ENCODE measurements at regions not wholly inside any gene's neighbourhood (a gene's known extent, or its start where the extent isn't known, plus 50 kb on each side); places are given as distances from the start of the nearest gene placed in this dataset.

DNA sequence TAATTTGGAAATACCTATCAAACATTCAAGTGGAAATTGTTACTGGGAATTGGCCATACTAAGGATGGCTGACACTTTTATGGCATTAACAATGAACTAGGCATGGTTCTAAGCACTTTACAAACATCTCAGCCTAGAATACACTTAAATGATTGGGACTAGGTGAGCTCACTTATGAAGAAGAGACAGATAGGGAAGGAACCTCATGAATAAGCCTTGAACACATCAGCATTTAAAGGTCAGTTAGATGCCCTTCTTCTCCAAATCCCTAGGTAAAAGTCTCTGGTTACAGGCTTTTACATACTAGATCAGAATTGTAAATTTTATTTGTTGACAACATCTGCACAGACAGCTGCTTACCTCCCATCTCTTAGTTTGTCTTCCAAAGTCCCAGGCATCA lies 488.6 kb downstream of the RMST start:
- Mint-ChIP-seq H3K27me3 (no peaks in the 10 kb centered on the region), H3K4me3 (no peak overlapping the region), H3K4me1 (no peaks in the 10 kb centered on the region), H3K9me3 (ENCODE audit: insufficient read depth) (peaks cover 2% of the 10 kb centered on the region), H3K27ac (no peak overlapping the region)
- Histone ChIP-seq H3K9me3 (ENCODE audit: control extremely low read depth in 1 of 3, control insufficient read depth in 2 of 3, insufficient read depth in 1 of 3, low read length in 2 of 3) (no peaks in the 10 kb centered on the region), H3K79me2 (ENCODE audit: control insufficient read depth, insufficient read depth, low read length) (no peaks in the 10 kb centered on the region), H2AFZ (ENCODE audit: insufficient read depth, low read depth, low read length, poor library complexity, severe bottlenecking) (no peak overlapping the region), H3K27me3 (replicated peaks in 1 of 4; ENCODE audit: control extremely low read depth in 1 of 4, control insufficient read depth in 3 of 4, insufficient read depth in 4 of 4, low read length in 3 of 4) (no peaks in the 10 kb centered on the region), H3K9ac (ENCODE audit: low read length) (no peak overlapping the region), H3K4me1 (ENCODE audit: control insufficient read depth in 2 of 2, insufficient read depth in 2 of 2, low read length in 2 of 2) (no peaks in the 10 kb centered on the region), H3K36me3 (replicated peaks in 1 of 2; ENCODE audit: control extremely low read depth in 1 of 2, control insufficient read depth in 1 of 2, extremely low read depth in 1 of 2, insufficient read depth in 2 of 2, low read length in 1 of 2) (no peaks in the 10 kb centered on the region), H3K27ac (ENCODE audit: low read length in 2 of 2) (no peak overlapping the region), H4K20me1 (ENCODE audit: control insufficient read depth, insufficient read depth, low read length, poor library complexity, severe bottlenecking) (no peaks in the 10 kb centered on the region), H3K4me3 (ENCODE audit: control extremely low read depth in 1 of 5, extremely low read depth in 1 of 5, insufficient read depth in 1 of 5, low read depth in 2 of 5, low read length in 4 of 5) (no peak overlapping the region), H3K4me2 (replicated peaks; ENCODE audit: low read depth, low read length, poor library complexity, severe bottlenecking) (no peak overlapping the region)
- ChIA-PET POLR2A (no interaction called here), CTCF (no interaction called here)
- ATAC-seq (ENCODE audit: low read depth) (no peak), DNase-seq (no peak)
- TF ChIP-seq, protein P1, sequence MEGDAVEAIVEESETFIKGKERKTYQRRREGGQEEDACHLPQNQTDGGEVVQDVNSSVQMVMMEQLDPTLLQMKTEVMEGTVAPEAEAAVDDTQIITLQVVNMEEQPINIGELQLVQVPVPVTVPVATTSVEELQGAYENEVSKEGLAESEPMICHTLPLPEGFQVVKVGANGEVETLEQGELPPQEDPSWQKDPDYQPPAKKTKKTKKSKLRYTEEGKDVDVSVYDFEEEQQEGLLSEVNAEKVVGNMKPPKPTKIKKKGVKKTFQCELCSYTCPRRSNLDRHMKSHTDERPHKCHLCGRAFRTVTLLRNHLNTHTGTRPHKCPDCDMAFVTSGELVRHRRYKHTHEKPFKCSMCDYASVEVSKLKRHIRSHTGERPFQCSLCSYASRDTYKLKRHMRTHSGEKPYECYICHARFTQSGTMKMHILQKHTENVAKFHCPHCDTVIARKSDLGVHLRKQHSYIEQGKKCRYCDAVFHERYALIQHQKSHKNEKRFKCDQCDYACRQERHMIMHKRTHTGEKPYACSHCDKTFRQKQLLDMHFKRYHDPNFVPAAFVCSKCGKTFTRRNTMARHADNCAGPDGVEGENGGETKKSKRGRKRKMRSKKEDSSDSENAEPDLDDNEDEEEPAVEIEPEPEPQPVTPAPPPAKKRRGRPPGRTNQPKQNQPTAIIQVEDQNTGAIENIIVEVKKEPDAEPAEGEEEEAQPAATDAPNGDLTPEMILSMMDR (IDR thresholded peaks at IDR 0.05) = no peak
- no peak for TF ChIP-seq EZH2 (IDR thresholded peaks at IDR 0.05; ENCODE audit: borderline replicate concordance, insufficient read depth, low read depth, low read length, poor library complexity, severe bottlenecking)
- intact Hi-C loops (cut with micrococcal nuclease) = no loop called here

DNA sequence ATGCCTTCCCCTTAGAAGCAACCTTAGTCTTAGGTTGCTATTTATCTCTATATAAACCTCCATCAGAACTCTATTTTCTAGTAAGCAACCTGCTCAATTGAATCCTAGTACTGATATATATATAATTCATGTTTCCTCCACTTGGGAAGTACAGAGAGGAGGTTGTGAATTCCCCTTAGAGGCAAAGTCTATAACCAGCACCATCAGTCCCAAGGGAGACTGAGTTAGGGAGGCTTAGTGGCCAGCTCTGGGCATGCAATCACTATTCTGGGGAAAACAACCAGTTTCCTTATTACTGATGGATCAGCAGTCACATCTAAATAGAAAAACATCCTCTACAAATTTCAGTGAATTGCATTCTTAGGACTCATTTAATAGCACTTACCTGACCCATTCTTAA lies 489.1 kb downstream of the RMST start:
- no peak for TF ChIP-seq EZH2 (IDR thresholded peaks at IDR 0.05; ENCODE audit: borderline replicate concordance, insufficient read depth, low read depth, low read length, poor library complexity, severe bottlenecking)
- TF ChIP-seq, protein P1 (IDR thresholded peaks at IDR 0.05) = no peak
- Histone ChIP-seq H3K27me3 (replicated peaks in 1 of 4; ENCODE audit: control extremely low read depth in 1 of 4, control insufficient read depth in 3 of 4, insufficient read depth in 4 of 4, low read length in 3 of 4) (no peaks in the 10 kb centered on the region), H3K4me2 (replicated peaks; ENCODE audit: low read depth, low read length, poor library complexity, severe bottlenecking) (no peak overlapping the region), H3K36me3 (replicated peaks in 1 of 2; ENCODE audit: control extremely low read depth in 1 of 2, control insufficient read depth in 1 of 2, extremely low read depth in 1 of 2, insufficient read depth in 2 of 2, low read length in 1 of 2) (no peaks in the 10 kb centered on the region), H3K9me3 (ENCODE audit: control extremely low read depth in 1 of 3, control insufficient read depth in 2 of 3, insufficient read depth in 1 of 3, low read length in 2 of 3) (no peaks in the 10 kb centered on the region), H2AFZ (ENCODE audit: insufficient read depth, low read depth, low read length, poor library complexity, severe bottlenecking) (no peak overlapping the region), H3K4me1 (ENCODE audit: control insufficient read depth in 2 of 2, insufficient read depth in 2 of 2, low read length in 2 of 2) (no peaks in the 10 kb centered on the region), H3K9ac (ENCODE audit: low read length) (no peak overlapping the region), H3K79me2 (ENCODE audit: control insufficient read depth, insufficient read depth, low read length) (no peaks in the 10 kb centered on the region), H3K4me3 (ENCODE audit: control extremely low read depth in 1 of 5, extremely low read depth in 1 of 5, insufficient read depth in 1 of 5, low read depth in 2 of 5, low read length in 4 of 5) (no peak overlapping the region), H4K20me1 (ENCODE audit: control insufficient read depth, insufficient read depth, low read length, poor library complexity, severe bottlenecking) (no peaks in the 10 kb centered on the region), H3K27ac (ENCODE audit: low read length in 2 of 2) (no peak overlapping the region)
- H3K27ac Mint-ChIP-seq = no peak overlapping the region
- DNase-seq (no peak), ATAC-seq (ENCODE audit: low read depth) (no peak)
- intact Hi-C loops (cut with micrococcal nuclease) = no loop called here
- H3K27me3 Mint-ChIP-seq = no peaks in the 10 kb centered on the region
- ChIA-PET CTCF (no interaction called here), POLR2A (no interaction called here)
- no peak overlapping the region for H3K4me3 Mint-ChIP-seq
- H3K4me1 Mint-ChIP-seq = no peaks in the 10 kb centered on the region
- peaks cover 6% of the 10 kb centered on the region for H3K9me3 Mint-ChIP-seq (ENCODE audit: insufficient read depth)
